HG02870 (cell line): ENCODE measurements at regions not wholly inside any gene's neighbourhood (a gene's known extent, or its start where the extent isn't known, plus 50 kb on each side); places are given as distances from the start of the nearest gene placed in this dataset.
"Not testable (repeated sequence)": the region's sequence is repeated elsewhere in the genome, so short reads cannot be mapped to it uniquely, and the experiment has no call there.

Experiments used
- ATAC-seq: cut with Tn5 transposase; IDR thresholded peaks from one replicate; pipeline ENCODE4 v1.9.1; 2021; ENCODE audit warnings: mild to moderate bottlenecking, moderate library complexity; ENCODE audit not compliant: unreplicated experiment

DNA sequence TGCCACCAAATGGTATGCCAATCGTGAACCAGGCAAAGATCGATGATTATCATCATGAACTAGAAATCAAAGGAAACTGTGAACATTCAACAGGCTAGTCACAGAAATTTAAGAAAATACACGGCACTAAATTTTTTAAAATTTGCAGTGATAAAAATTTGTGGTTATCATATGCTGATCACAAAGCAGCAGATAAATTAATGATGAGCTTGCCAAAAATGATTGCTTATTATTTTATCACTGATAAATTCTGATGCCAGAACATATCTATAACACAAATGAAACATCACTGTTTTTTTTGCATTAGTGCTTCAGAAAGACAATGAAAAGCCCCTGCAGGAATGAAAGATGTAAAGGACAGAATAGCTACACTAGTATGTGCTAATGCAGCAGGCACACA, 1413.2 kb upstream of the MAP3K7 start:
- no peak for ATAC-seq

DNA sequence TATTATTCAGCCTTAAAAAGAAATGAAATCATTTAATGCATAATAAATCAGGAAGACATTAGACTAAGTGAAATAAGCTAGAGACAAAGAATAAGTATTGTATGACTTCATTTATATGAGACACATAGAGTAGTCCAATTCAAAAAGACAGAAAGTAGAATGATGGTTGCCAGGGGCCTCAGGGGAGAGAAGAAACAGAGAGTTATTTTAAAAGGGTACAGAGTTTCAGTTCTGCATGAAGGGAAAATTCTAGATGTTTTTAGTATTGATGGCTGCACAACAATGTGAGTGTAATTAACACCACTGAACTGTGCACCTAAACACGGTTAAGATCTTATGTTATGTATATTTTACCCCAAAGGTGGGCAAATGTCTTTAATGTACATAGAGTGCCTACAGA, 1407.9 kb upstream of the MAP3K7 start:
- no peak for ATAC-seq

DNA sequence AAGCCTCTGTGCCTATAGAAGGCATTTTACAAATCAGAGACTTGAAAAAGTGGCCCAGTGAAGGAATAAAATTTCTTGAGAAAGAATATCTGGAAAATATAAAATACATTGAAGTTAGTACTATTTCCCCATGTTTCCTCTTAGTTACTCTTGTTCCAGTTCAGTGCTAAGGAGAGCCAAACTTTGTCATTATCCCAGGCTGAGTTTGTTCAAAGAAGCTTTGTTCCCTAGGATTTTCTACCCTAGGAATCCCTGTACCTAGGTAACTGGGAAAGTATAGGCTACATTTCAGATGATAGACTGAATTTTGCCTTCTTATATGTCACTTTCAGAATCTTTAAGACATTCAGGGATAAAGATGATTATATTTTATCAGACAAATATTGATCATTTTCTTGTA, 1395.7 kb upstream of the MAP3K7 start:
- no peak for ATAC-seq

DNA sequence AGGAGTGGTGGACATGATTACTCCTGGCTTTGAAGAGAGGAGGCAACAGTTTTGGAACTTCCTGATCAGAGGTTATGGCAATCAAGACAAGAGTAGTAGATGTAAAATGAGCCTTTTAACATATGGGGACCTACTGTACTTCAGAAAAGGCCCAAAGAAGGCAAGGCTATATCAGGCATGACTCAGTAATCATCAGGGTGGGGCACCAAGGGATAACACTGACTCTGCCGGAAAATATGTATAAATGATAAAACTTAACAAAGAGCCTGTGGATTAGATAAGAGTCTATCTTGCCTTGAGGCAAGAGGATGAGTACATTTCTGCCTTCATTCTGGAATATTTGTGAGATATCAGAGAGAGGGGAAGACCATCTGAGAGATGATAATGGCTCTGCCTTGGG, 1389.9 kb upstream of the MAP3K7 start:
- ATAC-seq = no peak

DNA sequence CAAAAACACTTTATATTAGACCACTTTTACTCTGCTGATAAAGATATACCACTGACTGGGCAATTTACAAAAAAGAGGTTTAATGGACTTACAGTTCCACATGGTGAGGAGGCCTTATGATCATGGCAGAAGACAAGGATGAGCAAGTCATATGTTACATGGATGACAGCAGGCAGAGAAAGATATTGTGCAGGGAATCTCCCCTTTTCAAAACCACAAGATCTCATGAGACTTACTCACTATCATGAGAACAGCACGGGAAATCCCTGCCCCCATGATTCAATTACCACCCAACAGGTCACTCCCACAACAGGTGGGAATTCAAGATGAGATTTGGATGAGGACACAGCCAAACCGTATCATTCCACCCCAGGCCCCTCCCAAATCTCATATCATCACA, 1383.8 kb upstream of the MAP3K7 start:
- no peak for ATAC-seq

DNA sequence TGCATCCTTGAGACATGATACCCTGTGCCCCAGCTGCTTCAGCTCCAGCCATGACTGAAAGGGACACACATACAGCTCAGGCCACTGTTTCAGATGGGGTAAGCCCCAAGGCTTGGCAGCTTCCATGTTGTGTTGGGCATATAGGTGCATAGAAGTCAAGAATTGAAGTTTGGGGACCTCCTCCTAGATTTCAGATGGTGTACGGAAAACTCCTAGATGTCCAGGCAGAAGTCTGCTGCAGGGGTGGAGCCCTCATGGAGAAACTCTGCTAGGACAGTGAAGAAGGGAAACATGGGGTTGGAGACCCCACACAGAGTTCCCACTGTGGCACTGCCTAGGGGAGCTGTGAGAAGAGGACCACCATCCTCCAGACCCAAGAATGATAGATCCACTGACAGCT, 1379.0 kb upstream of the MAP3K7 start:
- ATAC-seq = no peak

DNA sequence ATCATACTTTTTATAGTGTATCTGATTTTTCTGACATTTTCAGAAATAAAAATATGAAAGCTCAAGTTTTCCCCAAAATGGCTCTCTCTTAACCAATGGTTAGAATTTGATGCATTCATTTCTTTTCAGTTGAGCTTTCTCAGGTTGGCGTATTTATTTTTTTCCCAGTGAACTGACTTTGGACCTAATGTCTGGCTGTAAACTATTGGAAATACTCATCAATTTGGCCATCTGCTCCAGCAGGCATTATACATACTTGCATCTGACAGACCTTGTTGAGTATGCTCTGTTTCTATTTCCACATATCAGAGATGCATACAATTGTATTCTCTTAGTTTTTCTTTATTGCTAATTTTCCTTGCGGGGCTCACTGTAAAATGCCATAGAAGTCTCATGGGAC, 1374.8 kb upstream of the MAP3K7 start:
- no peak for ATAC-seq

DNA sequence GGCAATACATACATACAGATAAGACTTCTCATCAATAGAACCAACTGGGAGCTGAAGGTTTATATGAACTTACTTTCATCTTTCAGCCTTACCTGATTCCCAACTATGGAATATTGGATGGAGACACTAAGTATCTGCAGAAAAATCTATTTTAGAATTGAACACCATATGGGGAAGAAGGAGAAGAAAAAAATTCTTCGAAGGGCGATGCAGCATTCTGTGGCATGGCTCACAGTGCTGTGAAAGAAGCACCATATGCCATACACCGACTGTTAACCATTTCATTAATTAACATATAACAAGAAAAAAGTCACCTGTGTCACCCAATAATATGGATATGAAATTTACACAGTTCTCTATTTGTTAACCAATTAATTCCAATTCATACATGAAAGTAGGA, 1374.4 kb upstream of the MAP3K7 start:
- no peak for ATAC-seq

DNA sequence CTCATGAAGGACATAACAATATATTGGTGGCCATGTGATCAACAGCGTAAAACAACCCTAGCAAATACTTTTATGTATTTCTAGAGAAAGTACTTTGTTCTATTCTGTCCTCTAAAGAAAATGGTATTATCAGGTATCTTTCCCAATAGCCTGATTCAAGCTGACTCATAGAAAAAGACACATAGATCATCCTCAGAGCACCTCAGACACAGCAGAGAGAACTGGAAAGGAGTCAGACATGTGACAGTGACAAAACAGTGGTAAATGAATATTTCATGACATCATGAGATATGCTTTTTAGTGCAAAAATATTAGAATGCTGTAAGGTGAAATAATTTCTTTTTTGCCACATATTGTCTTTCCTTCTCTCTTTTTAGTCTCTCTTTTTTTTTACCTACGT, 1355.0 kb upstream of the MAP3K7 start:
- no peak for ATAC-seq

DNA sequence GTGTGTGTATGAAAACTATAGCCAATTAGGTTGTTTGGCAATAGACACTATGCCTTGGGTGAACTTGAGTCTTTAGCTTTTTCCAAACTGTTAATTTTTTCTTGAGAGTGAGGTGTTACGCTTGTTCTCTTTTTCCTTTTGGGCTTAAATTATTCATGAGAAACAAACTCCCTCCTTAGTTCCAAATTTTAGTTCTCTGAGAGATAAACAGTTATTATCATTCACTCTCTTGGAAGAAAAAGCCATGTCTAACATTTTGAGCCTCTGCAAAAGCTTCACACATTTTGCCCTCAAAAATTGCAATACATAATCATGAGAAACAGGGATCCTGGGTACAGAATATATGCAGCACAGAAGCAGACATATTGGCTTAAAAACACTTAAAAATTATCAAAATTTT, 1353.9 kb upstream of the MAP3K7 start:
- ATAC-seq = no peak

DNA sequence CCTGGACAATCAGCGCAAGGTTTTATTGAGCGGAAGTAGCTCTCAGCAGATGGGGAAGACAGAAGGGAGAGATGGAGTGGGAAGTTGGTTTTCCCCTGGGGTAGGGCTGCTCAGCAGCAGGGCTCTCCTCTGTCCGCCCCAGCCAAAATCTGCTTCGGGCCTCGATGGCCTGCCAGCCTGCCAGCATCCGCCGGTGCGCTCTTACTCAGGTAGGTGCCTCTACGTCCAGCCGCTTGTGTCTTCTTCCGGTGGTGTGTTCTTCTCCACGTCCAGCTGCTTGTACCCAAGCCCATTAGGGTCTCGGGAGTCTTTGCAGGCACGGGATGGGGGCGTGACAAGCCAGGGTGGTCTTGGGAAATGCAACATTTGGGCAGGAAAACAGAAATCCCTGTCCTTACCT, 1340.0 kb upstream of the MAP3K7 start:
- ATAC-seq = no peak

DNA sequence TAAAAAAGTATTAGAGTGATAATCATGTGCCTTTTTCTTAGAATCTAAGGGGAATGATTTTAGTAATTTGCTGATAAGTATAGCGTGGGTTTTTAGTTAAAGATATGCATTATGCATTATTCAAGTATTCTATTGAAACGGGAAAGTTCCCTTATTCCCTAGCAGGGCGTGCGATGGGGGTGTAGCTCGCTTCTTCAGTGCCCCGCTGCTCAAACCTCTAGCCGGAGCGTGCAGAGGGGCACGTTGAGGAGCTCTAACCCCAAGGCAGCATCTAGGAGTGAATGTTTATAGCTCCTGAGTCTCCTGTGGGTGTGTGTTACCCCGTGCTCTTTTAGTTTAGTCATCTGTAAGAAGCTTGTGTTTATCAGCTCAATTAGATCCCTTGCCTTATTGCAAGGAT, 1339.5 kb upstream of the MAP3K7 start:
- no peak for ATAC-seq

DNA sequence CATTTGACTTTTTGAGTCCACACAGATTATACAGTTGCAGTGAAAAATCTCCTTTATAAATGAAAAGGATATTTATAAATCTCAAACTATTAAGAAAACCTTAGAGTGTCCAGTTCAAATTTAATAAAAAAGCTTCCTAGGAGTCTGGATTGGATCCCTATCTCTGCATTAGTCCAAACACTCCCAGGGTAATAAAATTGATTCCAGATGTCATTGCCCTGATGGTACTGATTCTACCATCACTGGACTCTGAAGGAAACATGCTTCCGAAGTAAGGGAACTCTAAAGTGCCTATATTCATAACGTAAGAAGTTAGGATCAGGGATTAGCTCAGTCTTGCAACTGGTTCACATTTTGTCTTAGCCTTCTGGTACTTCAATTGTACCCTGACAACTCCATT, 1325.1 kb upstream of the MAP3K7 start:
- no peak for ATAC-seq

DNA sequence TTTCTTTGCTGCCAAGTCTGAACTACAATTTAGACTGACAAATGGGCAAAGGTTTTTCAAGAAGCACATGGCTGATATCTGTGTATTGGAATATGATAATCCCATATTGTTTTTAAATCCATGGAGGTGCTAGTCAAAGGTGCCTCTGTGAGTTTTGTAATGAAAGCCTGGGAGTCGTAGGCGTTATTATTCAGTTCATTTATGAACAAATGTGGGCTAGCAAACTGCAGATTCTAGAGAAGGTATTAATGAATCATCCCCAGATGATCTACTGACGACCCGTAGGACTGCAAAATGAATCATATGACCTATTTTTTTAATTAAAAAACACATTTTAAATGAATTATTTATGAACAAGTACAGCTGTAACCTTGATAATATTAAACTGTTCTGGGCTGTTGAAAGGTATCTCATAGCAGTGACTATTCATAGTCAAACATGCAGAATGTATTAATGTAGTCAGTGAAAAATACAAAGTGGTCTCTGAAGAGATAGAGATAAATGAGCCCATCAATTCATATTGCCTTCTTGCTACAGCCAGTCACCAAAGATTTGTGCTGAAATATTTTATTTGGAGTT, 1317.8 kb upstream of the MAP3K7 start:
- no peak for ATAC-seq

DNA sequence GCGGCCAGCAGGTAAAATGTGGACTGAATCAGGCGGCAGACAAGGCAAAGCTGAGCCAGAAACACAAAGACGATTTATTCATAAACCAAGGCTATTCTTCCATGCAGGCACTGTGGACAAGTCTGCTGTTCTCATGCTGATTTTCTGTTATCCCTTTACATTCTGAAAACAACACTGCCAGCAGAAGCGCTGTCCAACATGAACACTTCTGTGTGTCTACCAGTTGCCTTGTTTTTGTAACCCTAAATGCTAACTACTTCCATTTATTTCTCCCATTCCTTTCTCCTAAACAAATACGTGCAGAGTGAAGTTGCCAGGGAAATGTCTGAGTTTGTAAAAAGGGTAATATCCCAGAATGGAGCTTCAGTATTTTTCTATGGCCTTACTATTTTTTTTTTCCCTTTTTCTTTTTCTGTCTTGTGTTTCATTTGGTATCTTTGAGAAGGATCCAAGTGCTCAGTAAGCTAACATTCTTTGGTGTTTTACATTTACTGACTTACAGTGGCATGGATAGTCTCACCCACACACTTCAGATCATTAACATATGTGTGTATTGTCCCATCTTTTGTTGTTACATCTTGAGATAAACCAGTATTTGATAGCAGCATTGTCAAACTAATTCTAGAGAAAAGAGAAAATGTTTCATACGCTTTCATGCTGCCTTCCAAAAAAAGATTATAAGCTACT, 1308.9 kb upstream of the MAP3K7 start:
- ATAC-seq = no peak

DNA sequence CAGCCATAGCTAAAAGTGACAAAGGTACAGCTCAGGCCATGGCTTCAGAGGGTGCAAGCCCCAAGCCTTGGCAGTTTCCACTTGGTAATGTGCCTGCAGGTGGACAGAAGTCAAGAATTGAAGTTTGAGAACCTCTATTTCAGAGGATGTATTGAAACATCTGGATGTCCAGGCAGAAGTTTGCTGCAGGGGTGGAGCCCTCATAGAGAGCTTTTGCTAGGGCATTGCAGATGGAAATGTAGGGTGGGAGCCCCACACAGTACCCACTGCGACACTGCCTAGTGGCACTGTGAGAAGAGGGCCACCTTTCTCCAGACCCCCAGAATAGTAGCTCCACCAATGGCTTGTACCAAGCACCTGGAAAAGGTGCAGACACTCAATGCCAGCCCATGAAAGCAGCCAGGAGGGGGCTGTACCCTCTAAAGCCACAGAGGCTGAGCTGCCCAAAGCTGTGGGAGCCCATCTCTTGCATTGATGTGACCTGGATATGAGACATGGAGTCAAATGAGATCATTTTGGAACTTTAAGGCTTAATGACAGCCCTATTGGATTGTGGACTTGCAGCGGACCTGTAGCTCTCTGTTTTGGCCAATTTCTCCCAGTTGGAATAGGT, 1299.4 kb upstream of the MAP3K7 start:
- ATAC-seq = no peak

DNA sequence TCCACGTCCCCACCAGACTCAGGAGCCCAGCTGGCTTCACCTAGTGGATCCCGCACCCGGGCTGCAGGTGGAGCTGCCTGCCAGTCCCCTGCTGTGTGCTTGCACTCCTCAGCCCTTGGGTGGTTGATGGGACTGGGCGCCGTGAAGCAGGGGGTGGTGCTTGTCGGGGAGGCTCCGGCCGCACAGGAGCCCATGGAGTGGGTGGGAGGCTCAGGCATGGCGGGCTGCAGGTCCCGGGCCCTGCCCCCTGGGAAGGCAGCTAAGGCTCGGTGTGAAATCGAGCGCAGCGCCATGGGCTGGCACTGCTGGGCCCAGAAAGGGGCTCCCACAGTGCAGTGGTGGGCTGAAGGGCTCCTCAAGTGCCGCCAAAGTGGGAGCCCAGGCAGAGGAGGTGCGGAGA, 1294.9 kb upstream of the MAP3K7 start:
- ATAC-seq = not testable (repeated sequence)

DNA sequence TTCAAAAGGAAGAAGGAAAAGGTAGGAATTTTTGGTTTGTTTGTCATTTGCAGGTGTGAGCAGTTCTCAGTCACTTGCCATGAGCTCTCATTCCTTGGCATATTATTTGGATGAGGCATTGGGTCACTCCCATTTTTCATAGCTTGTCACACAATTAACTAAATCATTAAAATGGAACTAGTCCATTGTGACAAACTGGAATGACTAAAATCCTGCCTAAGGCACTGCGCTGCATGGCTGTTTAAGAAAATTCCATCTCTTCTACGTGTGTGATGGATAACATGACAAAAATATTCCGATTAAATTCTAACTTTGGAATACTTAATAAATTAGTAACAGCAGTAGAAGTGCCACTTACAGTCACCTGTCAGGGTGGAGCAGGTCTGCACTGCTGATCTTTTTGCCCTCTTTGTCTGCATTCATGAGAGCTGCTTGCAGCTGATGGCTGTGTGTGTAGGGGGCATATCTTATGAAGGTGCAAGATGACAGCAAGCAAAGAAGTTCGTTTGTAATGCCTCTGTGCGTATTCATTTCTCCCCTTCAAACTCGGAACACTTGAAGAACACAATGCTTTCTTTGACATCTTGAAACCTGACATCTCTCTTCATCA, 1292.6 kb upstream of the MAP3K7 start:
- no peak for ATAC-seq

DNA sequence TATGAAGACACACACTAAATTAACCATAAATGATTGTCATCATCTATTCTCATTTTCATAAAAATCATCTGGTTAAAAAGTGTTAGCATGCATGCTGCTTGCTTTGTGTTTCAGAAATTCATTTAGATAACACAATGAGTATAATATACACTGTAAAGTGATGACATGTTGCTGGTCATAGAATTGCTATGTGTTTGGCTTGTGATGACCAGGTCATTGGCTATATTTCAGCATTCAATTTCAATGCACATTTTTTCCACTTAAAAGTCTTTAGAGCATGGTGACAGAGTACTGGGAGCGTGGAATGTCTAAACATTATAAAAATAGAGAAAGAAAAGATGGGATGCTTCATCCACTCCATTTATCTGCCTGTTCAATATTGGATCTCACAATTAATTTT, 1291.1 kb upstream of the MAP3K7 start:
- ATAC-seq = no peak

DNA sequence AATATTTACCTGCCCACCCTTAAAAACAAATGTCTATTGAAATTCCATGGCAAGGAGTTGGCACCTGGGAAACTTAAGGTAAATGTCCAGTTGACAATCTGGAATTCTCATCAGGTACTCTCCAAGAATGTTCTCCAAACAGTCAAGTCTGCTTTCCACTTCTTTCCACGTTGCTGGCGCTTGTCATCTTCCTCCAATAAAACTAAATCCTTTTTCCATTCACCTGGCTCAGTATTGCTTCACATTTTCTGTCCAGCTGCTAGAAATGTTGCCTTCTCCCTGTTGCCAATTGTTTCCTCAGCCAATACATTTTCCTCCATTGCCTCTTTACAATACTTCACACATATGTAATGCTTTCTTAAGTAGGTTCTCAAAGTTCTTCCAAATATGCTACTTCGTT, 1288.1 kb upstream of the MAP3K7 start:
- ATAC-seq = no peak

DNA sequence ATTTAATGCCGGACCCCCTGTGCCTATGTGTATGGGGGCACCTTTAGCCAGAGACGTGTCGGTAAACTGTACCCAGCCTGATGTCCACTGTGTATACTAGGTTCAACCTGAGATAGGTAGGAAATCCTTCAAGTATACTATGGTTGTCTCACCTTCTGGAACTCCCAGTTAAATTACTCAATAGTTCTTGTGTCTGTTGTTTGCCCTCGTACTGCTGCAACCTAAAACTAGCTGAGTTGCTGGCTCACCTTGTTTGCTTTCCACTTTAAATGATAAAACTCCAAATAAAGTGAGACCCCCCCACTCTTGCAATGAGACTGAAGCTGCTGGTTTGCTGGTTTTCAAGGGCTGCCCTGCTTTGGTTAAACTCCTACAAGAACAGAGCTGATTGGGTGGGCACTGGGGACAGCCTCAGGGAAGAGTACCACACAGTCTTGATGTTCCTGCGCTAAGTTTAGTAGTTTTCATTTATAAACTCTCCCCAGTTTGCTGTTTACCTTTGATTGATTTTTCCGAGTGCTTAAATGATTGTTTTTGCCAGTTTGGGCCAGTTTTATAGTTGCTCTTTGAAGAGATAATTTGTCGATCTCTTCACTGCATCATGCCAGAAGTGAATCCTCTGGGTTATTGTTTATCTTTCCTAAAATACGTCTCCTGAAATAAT, 1281.8 kb upstream of the MAP3K7 start:
- no peak for ATAC-seq

DNA sequence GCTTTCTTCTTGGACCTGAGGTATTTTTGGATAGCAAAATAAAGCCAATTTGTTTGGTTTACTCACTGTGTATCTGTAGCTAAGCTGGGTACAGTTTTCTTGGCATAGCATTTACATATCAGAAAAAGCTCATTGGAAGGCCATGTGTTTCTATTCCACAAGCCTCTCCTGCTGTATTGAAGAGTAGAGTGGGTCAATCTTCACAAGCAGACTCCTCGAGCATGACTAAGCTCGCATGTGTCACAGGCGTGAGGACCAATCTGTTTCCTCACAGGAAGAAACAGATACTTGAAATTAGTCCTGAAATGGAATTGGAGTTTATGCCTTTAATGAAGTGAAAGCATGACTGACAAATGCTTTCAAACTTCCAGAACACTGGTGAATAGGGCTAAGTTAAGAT, 1279.0 kb upstream of the MAP3K7 start:
- ATAC-seq = no peak
